WI38 (cell line): ENCODE measurements at regions not wholly inside any gene's neighbourhood (a gene's known extent, or its start where the extent isn't known, plus 50 kb on each side); places are given as distances from the start of the nearest gene placed in this dataset.

Source experiments
- H3K4me3 ChIP-seq: 2 replicates; pipeline ENCODE4 v1.5.1; 2011; ENCODE audit warnings: low read depth, mild to moderate bottlenecking, control low read depth, low read length
- CTCF ChIP-seq: IDR thresholded peaks from 2 replicates; pipeline ENCODE4 v1.5.1; 2012; ENCODE audit warnings: low read depth, mild to moderate bottlenecking, control low read depth, low read length

- no peak overlapping the region for H3K4me3 ChIP-seq
- TF ChIP-seq CTCF: no peak
These were observed 376.3 kb upstream of the CHD1 start for GRCh38 chr5:99305045-99305580.

- no peak overlapping the region for H3K4me3 ChIP-seq
- TF ChIP-seq CTCF: no peak
These were observed 356.8 kb upstream of the CHD1 start for GRCh38 chr5:99285606-99286005.

GRCh38 chr5:99275128-99275527, 346.3 kb upstream of the CHD1 start:
- H3K4me3 ChIP-seq: no peak overlapping the region
- no peak for TF ChIP-seq CTCF

GRCh38 chr5:99272576-99272975, 343.8 kb upstream of the CHD1 start:
- no peak for TF ChIP-seq CTCF
- H3K4me3 ChIP-seq: no peak overlapping the region

GRCh38 chr5:99258819-99259218, 330.0 kb upstream of the CHD1 start:
- no peak overlapping the region for H3K4me3 ChIP-seq
- no peak for TF ChIP-seq CTCF

- no peak for TF ChIP-seq CTCF
- H3K4me3 ChIP-seq: no peak overlapping the region
These were observed 319.3 kb upstream of the CHD1 start for GRCh38 chr5:99248066-99248465.

GRCh38 chr5:99247346-99247745, 318.5 kb upstream of the CHD1 start:
- H3K4me3 ChIP-seq: no peak overlapping the region

More at GRCh38 chr5:99247346-99247745, 318.5 kb upstream of the CHD1 start:
- TF ChIP-seq CTCF: no peak
